ENCODE measurements at regions not wholly inside any gene's neighbourhood (a gene's known extent, or its start where the extent isn't known, plus 50 kb on each side); places are given as distances from the start of the nearest gene placed in this dataset.

- TF ChIP-seq CTCF (conservative IDR thresholded peaks at IDR 0.05; ENCODE audit: low read length) (no peak), EZH2phosphoT487 (IDR thresholded peaks at IDR 0.05; ENCODE audit: borderline replicate concordance, low read depth, low read length) (no peak)
These were observed 92.3 kb upstream of the PHACTR1 start for GRCh38 chr6:12624142-12624837.

Measured in OCI-LY7 (cell line).